Left lung (tissue), 4 donors: ENCODE measurements at regions not wholly inside any gene's neighbourhood (a gene's known extent, or its start where the extent isn't known, plus 50 kb on each side); places are given as distances from the start of the nearest gene placed in this dataset.

Experiments used
- ATAC-seq: fragments of 200-7000 bp; cut with Tn5 transposase; one replicate; pipeline ENCODE4 v1.9.1; 2020; ENCODE audit warnings: moderate library complexity
- DNase-seq, 4 donors: peaks; one replicate each; pipeline ENCODE4 v3.0.0-alpha.2; 2013 to 2020
- H3K27ac ChIP-seq, 2 donors: fragments of 200-600 bp; sonication (generic) in 1 of 2; one replicate each; pipeline versions ENCODE4 v1.5.0 to v1.8.0; 2020 to 2021
- H3K27me3 ChIP-seq, 2 donors: fragments of 200-600 bp; sonication (generic) in 1 of 2; one replicate each; pipeline versions ENCODE4 v1.5.0 to v1.8.0; 2020 to 2021
- H3K36me3 ChIP-seq, 2 donors: fragments of 200-600 bp; sonication (generic) in 1 of 2; one replicate each; pipeline versions ENCODE4 v1.5.0 to v1.8.0; 2020 to 2021
- H3K4me1 ChIP-seq, 2 donors: fragments of 200-600 bp; one replicate each; pipeline ENCODE4 v1.8.0; 2021
- H3K4me3 ChIP-seq, 2 donors: fragments of 200-600 bp; sonication (generic) in 1 of 2; one replicate each; pipeline versions ENCODE4 v1.5.0 to v1.8.0; 2020 to 2021; ENCODE audit warnings: mild to moderate bottlenecking in 1 of 2
- H3K9me3 ChIP-seq, 2 donors: fragments of 200-600 bp; sonication (generic) in 1 of 2; one replicate each; pipeline versions ENCODE4 v1.5.0 to v1.8.0; 2020 to 2021
- intact Hi-C, 2 donors: fragments of 100-400 bp; cut with DNase I; formaldehyde crosslinking; loops; one replicate each; pipeline versions ENCODE4 v1.11.2 to v1.14.2; 2022
- TF ChIP-seq, protein P1 (sequence below), 2 donors: fragments of 200-600 bp; sonication (generic) in 1 of 2; IDR thresholded peaks; one replicate each; pipeline versions ENCODE4 v1.5.0 to v1.8.0; 2021; ENCODE audit warnings: antibody characterized with exemption in 2 of 2
- donor health status: DM: no; HTN: yes; CAD: no.
- donor health status: DM: no; HTN: no; CAD: no.

- TF ChIP-seq, protein P1, sequence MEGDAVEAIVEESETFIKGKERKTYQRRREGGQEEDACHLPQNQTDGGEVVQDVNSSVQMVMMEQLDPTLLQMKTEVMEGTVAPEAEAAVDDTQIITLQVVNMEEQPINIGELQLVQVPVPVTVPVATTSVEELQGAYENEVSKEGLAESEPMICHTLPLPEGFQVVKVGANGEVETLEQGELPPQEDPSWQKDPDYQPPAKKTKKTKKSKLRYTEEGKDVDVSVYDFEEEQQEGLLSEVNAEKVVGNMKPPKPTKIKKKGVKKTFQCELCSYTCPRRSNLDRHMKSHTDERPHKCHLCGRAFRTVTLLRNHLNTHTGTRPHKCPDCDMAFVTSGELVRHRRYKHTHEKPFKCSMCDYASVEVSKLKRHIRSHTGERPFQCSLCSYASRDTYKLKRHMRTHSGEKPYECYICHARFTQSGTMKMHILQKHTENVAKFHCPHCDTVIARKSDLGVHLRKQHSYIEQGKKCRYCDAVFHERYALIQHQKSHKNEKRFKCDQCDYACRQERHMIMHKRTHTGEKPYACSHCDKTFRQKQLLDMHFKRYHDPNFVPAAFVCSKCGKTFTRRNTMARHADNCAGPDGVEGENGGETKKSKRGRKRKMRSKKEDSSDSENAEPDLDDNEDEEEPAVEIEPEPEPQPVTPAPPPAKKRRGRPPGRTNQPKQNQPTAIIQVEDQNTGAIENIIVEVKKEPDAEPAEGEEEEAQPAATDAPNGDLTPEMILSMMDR (IDR thresholded peaks at IDR 0.05): no peak
- H3K27me3 ChIP-seq: peaks cover 0 to 12% of the 10 kb centered on the region in 2 donors
- no peaks in the 10 kb centered on the region for H3K36me3 ChIP-seq
- ATAC-seq (no peak), DNase-seq (no peak)
- no peak overlapping the region for H3K27ac ChIP-seq
- no peaks in the 10 kb centered on the region for H3K9me3 ChIP-seq
- H3K4me3 ChIP-seq: no peak overlapping the region
- intact Hi-C loops: no loop called here
- H3K4me1 ChIP-seq: peaks cover 0 to 5% of the 10 kb centered on the region in 2 donors
Observed at GRCh38 chr20:57966620-57967019, 256.8 kb upstream of the PMEPA1 start.

DNA sequence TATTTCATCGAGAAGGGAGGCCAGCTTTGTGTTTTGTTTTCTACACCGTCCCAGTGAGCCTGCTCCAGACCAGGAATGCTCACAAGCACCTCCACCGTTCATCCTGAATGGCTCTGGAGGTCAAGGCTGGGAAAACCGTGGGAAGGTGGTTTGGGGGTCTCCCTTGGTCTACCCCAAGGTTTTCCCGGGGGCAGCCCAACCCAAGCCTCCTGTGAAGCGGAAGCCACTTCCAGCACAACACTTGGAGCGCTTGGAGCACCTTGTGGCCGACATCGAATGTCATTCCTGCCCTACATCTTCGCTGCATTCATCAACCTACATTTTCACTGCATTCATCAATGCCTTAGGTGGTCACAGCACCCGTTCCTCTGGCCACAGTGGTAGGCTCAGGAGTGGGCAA is 255.6 kb upstream of the PMEPA1 start:
- Histone ChIP-seq H3K36me3 (no peaks in the 10 kb centered on the region), H3K4me3 (no peak overlapping the region), H3K27me3 (peaks cover 0 to 11% of the 10 kb centered on the region in 2 donors), H3K4me1 (peaks cover 0 to 5% of the 10 kb centered on the region in 2 donors), H3K9me3 (no peaks in the 10 kb centered on the region), H3K27ac (no peak overlapping the region)
- DNase-seq (no peak), ATAC-seq (no peak)
- intact Hi-C loops: no loop called here
- TF ChIP-seq, protein P1 (IDR thresholded peaks at IDR 0.05): no peak

GRCh38 chr20:57964011-57964862 is 254.4 kb upstream of the PMEPA1 start:
- TF ChIP-seq, protein P1 (IDR thresholded peaks at IDR 0.05): no peak
- no peak overlapping the region for H3K27ac ChIP-seq
- DNase-seq: no peak
- H3K4me3 ChIP-seq: no peak overlapping the region
- no peaks in the 10 kb centered on the region for H3K36me3 ChIP-seq
- peaks cover 0 to 5% of the 10 kb centered on the region in 2 donors for H3K4me1 ChIP-seq
- H3K27me3 ChIP-seq: no peaks in the 10 kb centered on the region
- intact Hi-C loops: no loop called here
- no peak for ATAC-seq
- H3K9me3 ChIP-seq: no peaks in the 10 kb centered on the region

DNA sequence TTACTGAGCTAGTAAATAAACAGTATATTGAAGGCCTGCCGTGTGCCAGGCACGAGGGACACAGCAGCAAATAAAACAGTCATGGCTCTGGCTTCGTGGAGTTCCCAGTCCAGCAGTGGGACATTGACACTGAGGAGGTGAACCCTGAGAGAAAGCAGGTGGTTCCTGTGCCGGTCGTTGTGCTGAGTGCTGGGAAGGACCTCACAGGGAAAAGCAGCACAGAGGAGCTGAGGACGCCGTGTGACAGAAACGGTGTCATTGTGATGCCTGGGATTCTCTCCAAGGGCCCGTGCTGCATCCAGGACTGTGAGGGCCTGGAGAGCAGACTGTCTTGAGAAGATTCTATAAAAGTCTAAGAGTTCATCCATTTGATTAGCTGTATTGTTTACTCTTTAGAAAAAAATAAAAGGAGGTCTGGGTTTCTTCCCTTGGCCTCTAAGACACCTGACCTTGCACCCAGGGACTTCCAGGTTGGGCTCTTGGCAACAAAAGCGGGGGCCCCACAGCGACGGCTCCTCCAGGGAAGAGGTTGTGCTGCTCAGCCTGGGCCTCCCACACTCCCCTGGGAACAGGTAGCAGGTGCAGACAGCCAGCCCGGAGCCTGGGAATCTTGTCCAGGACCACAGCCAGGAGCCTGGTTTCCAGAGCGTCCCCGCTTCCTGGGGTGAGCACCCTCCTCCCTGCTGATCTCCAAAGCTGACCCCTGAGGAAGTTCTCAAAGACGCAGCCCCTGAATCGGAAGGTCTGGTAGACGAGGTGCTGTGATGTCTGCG is 251.2 kb upstream of the PMEPA1 start:
- DNase-seq (no peak), ATAC-seq (no peak)
- no peaks in the 10 kb centered on the region for H3K36me3 ChIP-seq
- intact Hi-C loops: no loop called here
- TF ChIP-seq, protein P1 (IDR thresholded peaks at IDR 0.05): no peak
- H3K4me3 ChIP-seq: no peak overlapping the region
- H3K4me1 ChIP-seq: peaks cover 0 to 5% of the 10 kb centered on the region in 2 donors
- H3K9me3 ChIP-seq: no peaks in the 10 kb centered on the region
- H3K27ac ChIP-seq: no peak overlapping the region
- no peaks in the 10 kb centered on the region for H3K27me3 ChIP-seq

- Histone ChIP-seq H3K36me3 (no peaks in the 10 kb centered on the region), H3K27me3 (no peaks in the 10 kb centered on the region), H3K27ac (no peak overlapping the region), H3K4me3 (no peak overlapping the region), H3K4me1 (peaks cover 0 to 5% of the 10 kb centered on the region in 2 donors), H3K9me3 (no peaks in the 10 kb centered on the region)
- ATAC-seq: no peak
- intact Hi-C loops: no loop called here
- TF ChIP-seq, protein P1 (IDR thresholded peaks at IDR 0.05): no peak
- no peak for DNase-seq
Observed at GRCh38 chr20:57959589-57959988, 249.8 kb upstream of the PMEPA1 start.
